RWPE2 (cell line): ENCODE measurements at regions not wholly inside any gene's neighbourhood (a gene's known extent, or its start where the extent isn't known, plus 50 kb on each side); places are given as distances from the start of the nearest gene placed in this dataset.
"Not testable (repeated sequence)": the region's sequence is repeated elsewhere in the genome, so short reads cannot be mapped to it uniquely, and the experiment has no call there.

Source experiments
- ATAC-seq: fragments of 200-7000 bp; cut with Tn5 transposase; 3 replicates; pipeline ENCODE4 v1.9.1; 2021; ENCODE audit warnings: low read depth
- DNase-seq: peaks from one replicate; pipeline ENCODE4 v3.0.0-alpha.2; 2020; ENCODE audit warnings: low spot score
- H3K27ac ChIP-seq: fragments of 450-650 bp; 2 replicates; pipeline ENCODE4 v1.5.1; 2017; ENCODE audit warnings: mild to moderate bottlenecking; ENCODE audit not compliant: poor library complexity, severe bottlenecking
- H3K27me3 ChIP-seq: fragments of 250-450 bp; sonication (Bioruptor Pico); 2 replicates; pipeline ENCODE4 v1.5.1; 2021; ENCODE audit warnings: mild to moderate bottlenecking, moderate library complexity; ENCODE audit not compliant: insufficient read depth, poor library complexity, severe bottlenecking
- H3K36me3 ChIP-seq: fragments of 250-450 bp; sonication (Bioruptor Pico); 2 replicates; pipeline ENCODE4 v1.5.1; 2020; ENCODE audit warnings: low read depth, mild to moderate bottlenecking, moderate library complexity
- H3K4me1 ChIP-seq: fragments of 250-450 bp; sonication (Bioruptor Pico); 2 replicates; pipeline ENCODE4 v1.5.1; 2021; ENCODE audit warnings: mild to moderate bottlenecking, moderate library complexity; ENCODE audit not compliant: insufficient read depth, poor library complexity, severe bottlenecking
- H3K4me3 ChIP-seq: fragments of 250-450 bp; sonication (Bioruptor Pico); 2 replicates; pipeline ENCODE4 v1.5.1; 2021; ENCODE audit warnings: mild to moderate bottlenecking, moderate library complexity; ENCODE audit not compliant: severe bottlenecking
- H3K9me3 ChIP-seq: fragments of 250-450 bp; sonication (Bioruptor Pico); 2 replicates; pipeline ENCODE4 v1.5.1; 2021; ENCODE audit warnings: mild to moderate bottlenecking, moderate library complexity; ENCODE audit not compliant: severe bottlenecking
- CTCF ChIP-seq: fragments of 450-650 bp; IDR thresholded peaks from one replicate; pipeline ENCODE4 v1.5.1; 2017; ENCODE audit warnings: mild to moderate bottlenecking, moderate library complexity; ENCODE audit not compliant: poor library complexity, severe bottlenecking

- ATAC-seq: no peak
- no peak for DNase-seq
- Histone ChIP-seq H3K9me3 (no peaks in the 10 kb centered on the region), H3K36me3 (no peaks in the 10 kb centered on the region), H3K4me1 (no peaks in the 10 kb centered on the region), H3K27ac (no peak overlapping the region), H3K27me3 (no peaks in the 10 kb centered on the region), H3K4me3 (no peak overlapping the region)
- TF ChIP-seq CTCF: no peak
Measured at GRCh38 chr1:212515329-212515760, 82.6 kb downstream of the NENF start.

- not testable (repeated sequence) for H3K9me3 ChIP-seq, H3K27me3 ChIP-seq, DNase-seq, H3K4me1 ChIP-seq, ATAC-seq, H3K27ac ChIP-seq, H3K36me3 ChIP-seq, H3K4me3 ChIP-seq
Measured at GRCh38 chr1:212516012-212516411, 83.3 kb downstream of the NENF start.

GRCh38 chr1:212518188-212519054, 85.7 kb downstream of the NENF start:
- no peak for DNase-seq
- H3K36me3 ChIP-seq: no peaks in the 10 kb centered on the region
- H3K27ac ChIP-seq: no peak overlapping the region
- H3K4me1 ChIP-seq: no peaks in the 10 kb centered on the region
- no peak overlapping the region for H3K4me3 ChIP-seq
- H3K9me3 ChIP-seq: no peaks in the 10 kb centered on the region
- ATAC-seq: no peak
- H3K27me3 ChIP-seq: no peaks in the 10 kb centered on the region
- no peak for TF ChIP-seq CTCF

- Histone ChIP-seq H3K4me3 (no peak overlapping the region), H3K27ac (no peak overlapping the region), H3K27me3 (no peaks in the 10 kb centered on the region), H3K36me3 (no peaks in the 10 kb centered on the region), H3K4me1 (no peaks in the 10 kb centered on the region), H3K9me3 (no peaks in the 10 kb centered on the region)
- no peak for ATAC-seq
- no peak for DNase-seq
- TF ChIP-seq CTCF: no peak
Measured at GRCh38 chr1:212519131-212519530, 86.4 kb downstream of the NENF start.

- no peak for TF ChIP-seq CTCF
- H3K4me1 ChIP-seq: no peaks in the 10 kb centered on the region
- no peaks in the 10 kb centered on the region for H3K27me3 ChIP-seq
- ATAC-seq: no peak
- H3K9me3 ChIP-seq: no peaks in the 10 kb centered on the region
- H3K36me3 ChIP-seq: no peaks in the 10 kb centered on the region
- no peak overlapping the region for H3K4me3 ChIP-seq
- no peak for DNase-seq
- H3K27ac ChIP-seq: no peak overlapping the region
Measured at GRCh38 chr1:212520299-212520698, 87.6 kb downstream of the NENF start.
